Epithelial cell of proximal tubule (primary cell): ENCODE measurements at regions not wholly inside any gene's neighbourhood (a gene's known extent, or its start where the extent isn't known, plus 50 kb on each side); places are given as distances from the start of the nearest gene placed in this dataset.

Source experiments
- DNase-seq: peaks from one replicate; pipeline ENCODE4 v3.0.0-alpha.2; 2011; ENCODE audit warnings: low read depth
- H3K4me3 ChIP-seq: 2 replicates; pipeline ENCODE4 v1.5.1; 2011; ENCODE audit warnings: low read depth, mild to moderate bottlenecking, low read length
- TF ChIP-seq, protein P1 (sequence below): conservative IDR thresholded peaks from 2 replicates; pipeline ENCODE4 v1.5.1; 2012; ENCODE audit warnings: low read depth, mild to moderate bottlenecking, low read length

DNA sequence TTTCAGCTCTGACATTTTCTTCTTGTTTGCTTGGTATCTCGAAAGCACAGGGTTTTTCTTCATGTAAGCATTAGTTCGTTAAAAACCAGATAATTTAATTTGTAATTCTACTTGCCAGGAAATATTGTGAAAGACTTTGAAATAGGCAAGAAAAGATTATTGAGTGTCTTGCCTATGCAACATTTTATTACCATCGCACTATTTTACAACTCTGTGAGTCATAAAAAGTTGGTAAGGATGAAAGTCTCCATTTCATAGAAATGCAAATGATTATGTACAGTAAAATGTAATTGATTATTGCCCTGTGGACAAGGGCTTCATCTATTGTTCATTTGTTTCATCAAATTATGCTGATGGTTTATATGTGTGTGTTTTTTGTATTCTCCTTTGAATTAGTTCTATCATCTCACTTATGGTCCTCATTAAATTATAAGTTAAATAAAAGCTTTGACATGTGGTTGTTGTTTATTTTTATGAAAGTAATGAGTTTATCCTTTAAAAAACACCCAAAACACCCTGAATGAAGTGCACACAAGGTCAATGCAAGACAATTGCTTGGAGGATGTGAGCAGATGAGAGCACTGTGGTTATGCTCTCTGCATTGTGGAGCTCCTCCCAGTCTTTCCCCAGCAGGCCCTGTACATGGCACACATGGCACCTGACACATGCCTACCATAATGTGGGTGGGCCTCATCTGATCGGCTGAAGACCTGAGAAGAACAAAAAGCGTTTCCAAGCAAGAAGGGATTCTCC lies 230.8 kb downstream of the CXCL12 start:
- DNase-seq: no peak
- TF ChIP-seq, protein P1, sequence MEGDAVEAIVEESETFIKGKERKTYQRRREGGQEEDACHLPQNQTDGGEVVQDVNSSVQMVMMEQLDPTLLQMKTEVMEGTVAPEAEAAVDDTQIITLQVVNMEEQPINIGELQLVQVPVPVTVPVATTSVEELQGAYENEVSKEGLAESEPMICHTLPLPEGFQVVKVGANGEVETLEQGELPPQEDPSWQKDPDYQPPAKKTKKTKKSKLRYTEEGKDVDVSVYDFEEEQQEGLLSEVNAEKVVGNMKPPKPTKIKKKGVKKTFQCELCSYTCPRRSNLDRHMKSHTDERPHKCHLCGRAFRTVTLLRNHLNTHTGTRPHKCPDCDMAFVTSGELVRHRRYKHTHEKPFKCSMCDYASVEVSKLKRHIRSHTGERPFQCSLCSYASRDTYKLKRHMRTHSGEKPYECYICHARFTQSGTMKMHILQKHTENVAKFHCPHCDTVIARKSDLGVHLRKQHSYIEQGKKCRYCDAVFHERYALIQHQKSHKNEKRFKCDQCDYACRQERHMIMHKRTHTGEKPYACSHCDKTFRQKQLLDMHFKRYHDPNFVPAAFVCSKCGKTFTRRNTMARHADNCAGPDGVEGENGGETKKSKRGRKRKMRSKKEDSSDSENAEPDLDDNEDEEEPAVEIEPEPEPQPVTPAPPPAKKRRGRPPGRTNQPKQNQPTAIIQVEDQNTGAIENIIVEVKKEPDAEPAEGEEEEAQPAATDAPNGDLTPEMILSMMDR: no peak
- no peak overlapping the region for H3K4me3 ChIP-seq

DNA sequence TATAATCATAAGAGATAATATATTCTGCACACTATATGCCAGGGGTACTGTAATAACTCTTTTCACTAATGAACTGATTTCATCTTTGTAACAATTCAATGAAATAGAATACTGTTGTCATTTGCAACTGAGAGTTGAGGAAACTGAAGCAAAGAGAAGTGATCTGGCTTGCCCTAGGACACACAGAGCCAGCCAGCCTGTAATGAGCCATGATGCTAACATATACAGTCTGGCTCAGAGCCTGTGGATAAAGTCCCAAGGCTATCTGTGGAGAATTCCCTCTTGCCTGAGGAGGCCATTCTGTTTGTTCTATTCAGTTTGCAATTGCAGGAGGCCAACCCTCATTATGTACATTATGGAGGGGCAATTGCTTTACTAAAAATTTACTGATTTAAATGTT lies 241.3 kb downstream of the CXCL12 start:
- no peak for DNase-seq
- H3K4me3 ChIP-seq: no peak overlapping the region

DNA sequence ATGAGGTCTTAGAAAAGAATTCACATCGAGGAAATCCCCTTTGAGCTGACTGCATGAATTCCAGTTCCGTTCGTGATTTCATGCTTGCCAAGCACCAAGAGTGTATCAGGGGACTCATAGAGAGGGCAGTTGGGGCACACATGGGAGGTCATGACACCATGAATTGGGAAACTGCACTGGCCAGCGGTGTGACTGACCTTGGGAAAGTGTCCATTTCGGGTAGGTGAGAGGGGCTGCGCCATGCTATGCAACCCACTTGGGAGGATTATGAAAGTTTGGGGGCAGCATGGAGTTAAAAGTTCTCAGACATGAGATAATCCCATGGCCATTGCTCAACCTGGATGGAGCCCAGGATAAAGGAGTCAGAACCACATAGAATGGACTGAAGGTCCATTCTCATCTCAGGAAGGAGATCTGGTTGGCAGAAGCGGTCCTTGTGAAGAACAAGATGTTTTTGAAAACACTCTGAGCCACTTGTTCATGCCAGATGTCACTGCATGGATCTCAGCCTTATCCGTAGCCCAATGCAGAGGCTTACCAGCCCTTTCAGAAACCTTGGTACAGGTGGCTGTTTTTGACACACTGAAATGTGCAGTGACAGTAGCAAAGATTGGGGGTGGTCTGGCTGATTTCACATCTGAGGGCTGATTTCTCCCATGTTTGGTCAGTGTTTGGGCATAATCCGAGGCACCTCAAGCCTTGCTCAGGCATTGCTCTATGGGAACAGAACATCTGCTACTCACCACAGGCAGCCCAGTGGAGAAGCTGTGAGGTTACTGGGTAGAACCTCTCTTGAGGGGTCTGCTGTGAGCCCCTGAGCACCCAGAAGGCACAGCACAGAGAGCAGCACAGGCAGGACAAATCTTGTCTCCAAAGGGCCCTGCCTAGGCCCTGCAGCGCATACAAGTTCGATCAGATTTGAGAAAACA lies 252.3 kb downstream of the CXCL12 start:
- TF ChIP-seq, protein P1: no peak
- no peak overlapping the region for H3K4me3 ChIP-seq
- DNase-seq: no peak

More for the DNA sequence above, 241.3 kb downstream of the CXCL12 start:
- TF ChIP-seq, protein P1: no peak

DNA sequence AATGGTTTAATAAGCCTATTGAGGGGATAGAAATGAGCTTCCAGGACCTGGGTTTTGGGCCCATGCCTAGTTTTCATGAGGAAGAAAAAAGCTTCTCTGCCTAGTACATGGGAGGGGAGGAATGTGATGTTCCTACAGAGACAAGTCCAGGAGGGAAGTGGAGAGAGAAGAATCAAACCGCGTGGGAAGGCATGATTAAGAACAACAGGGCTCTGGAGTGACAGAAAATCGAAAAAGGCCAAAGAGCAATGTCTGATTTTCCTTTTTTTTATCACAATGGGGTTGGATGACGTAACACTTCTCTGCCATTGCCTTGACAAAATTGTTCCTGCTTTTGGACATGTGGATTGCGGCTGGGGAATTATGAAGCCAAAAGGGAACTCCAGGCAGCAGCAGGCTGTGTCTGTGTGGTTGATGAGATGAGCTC lies 258.6 kb downstream of the CXCL12 start:
- no peak overlapping the region for H3K4me3 ChIP-seq
- no peak for DNase-seq
- TF ChIP-seq, protein P1: no peak

DNA sequence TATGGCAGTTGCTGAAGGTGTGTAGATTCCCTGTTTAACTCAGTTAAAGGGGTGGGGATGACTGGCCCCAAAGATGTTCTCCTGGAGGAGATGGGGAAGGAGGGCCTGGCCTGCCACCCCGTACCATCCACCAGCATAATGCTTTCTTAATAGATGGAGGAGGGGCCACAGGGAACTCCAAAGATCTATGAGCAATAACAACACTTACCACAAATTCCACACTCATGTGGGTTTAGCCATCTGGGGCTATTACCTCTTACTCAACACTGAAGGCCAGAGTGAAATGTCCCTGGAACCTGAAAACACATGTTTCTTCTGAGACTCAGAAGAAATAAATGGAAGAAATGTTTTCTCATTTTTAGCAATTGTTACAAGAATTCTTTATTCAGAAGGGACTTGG lies 259.0 kb downstream of the CXCL12 start:
- no peak overlapping the region for H3K4me3 ChIP-seq
- TF ChIP-seq, protein P1: no peak
- no peak for DNase-seq

DNA sequence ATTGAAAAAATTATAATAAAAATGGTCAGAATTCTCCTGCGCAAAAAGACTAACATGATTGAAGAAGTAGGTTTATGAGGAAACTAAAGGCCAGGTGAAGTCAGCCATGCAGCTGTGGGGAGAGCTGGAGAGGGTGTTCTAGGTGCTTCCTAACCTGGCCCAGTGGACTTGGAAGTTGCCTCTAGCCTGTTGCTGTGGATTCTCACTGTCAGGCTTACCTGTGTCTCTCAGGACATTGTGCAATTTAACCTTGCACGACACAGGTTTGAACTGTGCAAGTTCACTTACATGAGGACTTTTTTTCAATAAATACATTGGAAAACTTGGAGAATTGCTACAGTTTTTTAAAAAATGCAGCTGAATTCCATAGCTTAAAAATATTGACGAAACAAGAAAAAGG lies 266.4 kb downstream of the CXCL12 start:
- H3K4me3 ChIP-seq: no peak overlapping the region
- TF ChIP-seq, protein P1: no peak
- DNase-seq: no peak
